CD4-positive, alpha-beta T cell treated with Interferon alpha-2 for 1 hour (primary cell): ENCODE measurements at regions not wholly inside any gene's neighbourhood (a gene's known extent, or its start where the extent isn't known, plus 50 kb on each side); places are given as distances from the start of the nearest gene placed in this dataset.

Experiments
- DNase-seq, 2 donors: peaks; one replicate each; pipeline ENCODE4 v3.0.0-alpha.2; 2020 to 2022

GRCh38 chr22:25351631-25352293, 132.3 kb downstream of the CRYBB2 start:
- DNase-seq, result no peak

- no peak for DNase-seq
Measured at GRCh38 chr22:25352294-25352680, 132.8 kb downstream of the CRYBB2 start.

DNA sequence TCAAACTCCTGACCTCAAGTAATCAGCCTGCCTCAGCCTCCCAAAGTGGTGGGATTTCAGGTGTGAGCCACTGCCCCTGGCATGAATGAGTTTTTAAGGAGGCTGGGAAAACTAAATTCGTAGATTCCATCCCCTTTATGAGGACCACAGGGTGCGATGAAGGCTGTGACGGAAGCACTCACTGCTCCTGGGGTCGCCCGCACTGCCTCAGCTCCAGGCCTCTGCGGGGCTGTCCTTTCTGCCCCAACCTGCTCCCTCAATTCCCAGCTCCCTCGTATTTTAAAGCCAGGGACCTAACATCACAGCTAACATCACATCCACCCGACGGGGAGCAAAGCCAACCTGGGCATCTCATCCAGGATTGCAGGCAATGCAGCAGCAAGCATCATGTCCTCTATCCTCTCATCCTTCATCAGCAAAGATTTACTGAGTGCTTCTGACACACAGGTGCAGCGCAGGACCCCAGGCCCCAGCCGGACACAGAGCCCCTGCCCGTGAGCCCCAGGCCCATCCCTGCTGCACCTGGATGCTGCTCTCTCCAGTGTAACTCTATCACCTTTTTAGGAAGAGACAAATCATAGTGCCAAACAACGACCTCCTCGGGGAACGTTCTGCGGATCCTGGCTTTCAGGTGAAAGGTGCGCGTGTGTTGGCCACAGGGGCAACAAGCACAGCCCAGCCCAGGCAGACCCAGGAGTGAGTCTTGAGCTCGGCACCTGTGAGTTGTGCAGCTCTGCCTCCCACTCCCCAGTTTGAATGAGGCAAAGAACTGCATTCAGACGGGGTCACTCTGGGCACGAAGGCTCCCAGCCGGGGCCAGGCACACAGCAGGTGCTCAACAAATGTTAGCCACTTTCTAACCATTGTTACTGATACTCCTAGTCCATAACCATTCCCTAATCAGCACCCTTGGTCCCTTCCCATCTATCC, 134.3 kb downstream of the CRYBB2 start:
- DNase-seq, result no peak

DNA sequence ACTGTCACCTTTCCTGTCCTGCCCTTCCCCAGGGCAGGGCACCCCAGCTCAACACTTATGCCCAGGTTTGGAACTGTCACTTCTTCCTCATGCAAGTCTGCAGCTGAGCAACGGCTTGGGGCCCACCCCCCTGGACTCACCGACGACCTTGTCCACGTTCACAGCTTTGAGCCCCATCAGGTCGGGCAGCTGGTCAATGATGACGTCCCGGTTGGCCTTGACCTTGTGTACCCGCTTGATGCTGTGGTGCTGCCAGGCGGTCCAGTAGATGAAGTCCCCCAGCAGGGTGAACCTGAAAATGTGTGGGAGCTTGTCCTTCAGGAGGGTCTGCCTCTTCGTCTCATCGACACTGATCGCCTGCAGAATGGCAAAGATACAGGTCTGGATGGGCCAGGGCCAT, 135.0 kb downstream of the CRYBB2 start:
- DNase-seq, result no peak

- DNase-seq, result no peak
Measured at GRCh38 chr22:25357132-25357455, 137.7 kb downstream of the CRYBB2 start.

DNA sequence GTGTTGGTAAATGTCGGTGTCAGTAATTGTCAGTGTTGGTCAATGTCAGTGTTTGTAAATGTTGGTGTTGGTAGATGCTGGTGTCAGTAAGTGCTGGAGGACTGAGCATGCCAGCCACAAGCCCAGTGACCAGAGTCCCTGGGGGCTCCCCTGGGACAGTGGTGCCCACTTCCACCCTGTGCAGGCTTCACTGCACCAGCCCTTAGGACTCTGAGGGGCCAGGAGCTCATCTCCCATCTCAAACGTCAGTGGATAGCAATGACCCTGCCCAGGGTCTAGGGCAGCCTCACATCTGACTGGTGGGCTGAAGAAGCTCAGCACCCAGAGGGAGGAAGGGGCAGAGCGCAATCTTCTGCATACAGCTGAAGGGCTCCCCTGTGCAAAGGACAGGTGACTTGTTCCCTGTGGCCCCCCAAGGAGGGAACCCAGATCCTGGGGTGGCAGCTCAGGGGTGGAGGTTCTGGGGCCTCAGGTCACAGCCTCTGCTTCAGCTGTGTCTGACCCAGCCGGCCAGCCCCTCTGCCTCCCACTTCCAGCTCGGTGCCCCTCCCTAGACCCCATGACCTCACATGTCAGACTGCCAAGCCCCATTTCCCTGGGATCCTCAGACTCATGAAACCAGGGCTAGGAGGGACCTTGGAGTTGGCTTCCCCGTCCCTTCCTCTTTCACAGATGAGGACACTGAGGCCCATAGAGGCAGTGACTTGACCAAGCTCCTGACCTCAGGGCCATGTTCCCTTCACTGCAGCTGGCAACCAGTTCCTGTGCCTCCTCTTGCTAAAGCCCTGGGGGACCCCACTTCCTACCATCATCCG, 138.4 kb downstream of the CRYBB2 start:
- no peak for DNase-seq

DNA sequence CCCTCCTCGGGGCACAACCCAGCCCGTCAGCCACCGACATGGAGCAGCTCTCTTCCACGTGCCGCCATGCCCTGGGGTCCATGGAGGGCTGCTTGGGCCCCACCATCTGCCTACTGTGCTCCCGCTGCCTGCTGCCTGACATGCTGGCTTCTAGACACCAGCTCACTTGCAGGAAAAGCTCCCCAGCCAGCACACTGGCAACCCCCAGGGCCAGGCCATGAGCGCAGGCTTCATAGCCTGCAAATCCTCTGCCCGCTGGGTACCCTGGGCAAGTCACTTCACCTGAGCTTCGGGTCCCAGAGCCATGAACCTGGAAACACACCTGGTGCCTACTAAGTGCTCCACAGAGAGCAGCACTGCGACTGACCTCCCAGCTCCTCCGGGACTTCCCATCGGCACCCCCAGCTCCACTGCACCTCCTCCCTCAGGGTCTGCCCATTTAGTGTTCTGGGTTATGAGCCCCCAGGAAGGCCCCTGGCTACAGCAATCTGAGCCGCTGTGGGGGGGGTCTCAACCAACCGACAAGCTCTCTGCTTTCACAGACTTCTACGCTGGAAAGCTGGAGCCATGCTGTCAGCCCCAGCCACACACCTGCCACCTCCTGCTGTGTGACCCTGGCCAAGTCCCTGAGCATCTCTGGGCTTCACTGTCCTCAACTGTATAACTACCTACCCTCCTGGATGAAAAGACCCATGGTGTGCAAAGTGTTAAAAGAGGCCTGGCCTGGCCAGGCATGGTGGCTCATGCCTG, 139.2 kb downstream of the CRYBB2 start:
- no peak for DNase-seq

GRCh38 chr22:25359601-25360261, 140.3 kb downstream of the CRYBB2 start:
- DNase-seq, result no peak

DNA sequence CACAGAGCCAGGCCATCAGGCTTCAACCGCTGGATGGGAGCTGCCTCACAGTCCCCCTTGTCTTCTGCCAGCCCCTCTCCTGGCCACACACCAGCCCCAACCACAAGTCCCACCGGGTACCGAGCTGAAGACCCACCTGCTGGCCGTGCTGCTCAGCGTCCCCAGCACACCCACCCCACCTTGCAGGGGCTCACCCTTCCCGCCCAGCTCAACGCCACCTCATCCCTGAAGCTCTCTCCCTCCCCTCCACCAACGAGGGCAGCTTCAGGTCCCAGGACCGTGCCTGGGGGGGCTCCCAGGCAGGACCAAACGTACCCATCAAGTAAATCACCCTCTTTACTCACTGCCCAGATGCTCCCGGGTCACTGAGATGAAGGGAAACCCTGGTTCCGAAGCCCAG, 141.0 kb downstream of the CRYBB2 start:
- DNase-seq, result no peak

DNA sequence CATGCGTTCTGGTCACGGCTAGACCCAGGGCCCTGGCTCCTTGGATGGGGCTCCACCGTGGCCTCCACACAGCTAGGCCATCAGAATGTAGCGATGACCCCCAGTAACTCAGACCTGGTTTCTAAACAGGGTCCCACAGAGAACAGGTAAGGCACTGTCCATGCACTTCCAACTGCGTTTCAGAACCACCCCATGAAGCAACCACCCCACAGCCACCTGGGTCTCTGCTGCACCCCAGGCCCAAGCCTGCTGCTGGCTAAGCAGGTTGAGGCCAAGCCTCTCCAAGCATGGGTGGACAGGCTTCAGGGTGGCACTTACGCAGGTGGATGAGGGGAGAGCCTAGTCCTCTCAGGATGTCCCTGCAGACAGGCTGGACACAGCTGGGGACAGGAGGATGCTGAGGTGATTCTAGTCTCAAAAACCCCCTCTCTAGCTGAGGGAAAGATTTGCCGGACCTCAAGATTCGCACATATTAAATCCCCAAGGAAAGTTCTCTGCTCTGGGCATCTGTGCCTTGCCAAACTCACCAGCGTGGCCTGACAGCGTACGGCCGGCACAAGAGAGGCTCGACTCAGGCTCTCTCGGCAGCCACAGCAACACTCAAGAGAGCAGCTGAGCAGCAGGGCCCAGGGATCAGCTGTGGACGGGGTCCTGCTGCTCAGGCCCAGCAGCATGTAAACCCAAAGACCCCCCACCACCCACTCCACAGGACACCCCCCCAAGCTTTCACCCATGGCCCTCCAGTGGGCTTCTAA, 141.6 kb downstream of the CRYBB2 start:
- no peak for DNase-seq

- no peak for DNase-seq
Measured at GRCh38 chr22:25361899-25362214, 142.4 kb downstream of the CRYBB2 start.

- DNase-seq, result peak; percentile 44 to 62
Measured at GRCh38 chr22:25362215-25362882, 142.9 kb downstream of the CRYBB2 start.

GRCh38 chr22:25362883-25363240, 143.4 kb downstream of the CRYBB2 start:
- DNase-seq, result no peak

DNA sequence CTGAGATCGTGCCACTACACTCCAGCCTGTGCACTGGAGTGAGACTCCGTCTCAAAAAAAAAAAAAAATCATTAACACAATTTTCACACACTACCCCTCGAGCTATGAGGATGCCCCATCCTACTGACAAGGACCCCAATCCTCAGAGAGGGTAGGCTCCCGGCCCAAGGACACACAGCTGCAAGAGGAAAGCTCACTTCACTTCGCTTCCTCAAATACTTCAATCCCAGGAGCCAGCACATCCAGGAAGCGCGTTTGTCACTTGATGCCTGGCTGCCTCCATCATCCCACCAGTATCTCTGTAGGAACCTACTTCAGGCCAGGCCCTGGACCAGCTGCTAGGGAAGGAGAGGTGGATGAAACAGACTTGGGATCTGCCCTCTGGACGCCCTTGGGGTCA, 144.0 kb downstream of the CRYBB2 start:
- DNase-seq, result no peak

- no peak for DNase-seq
Measured at GRCh38 chr22:25364281-25364680, 144.8 kb downstream of the CRYBB2 start.

- DNase-seq, result no peak
Measured at GRCh38 chr22:25364736-25365241, 145.3 kb downstream of the CRYBB2 start.

DNA sequence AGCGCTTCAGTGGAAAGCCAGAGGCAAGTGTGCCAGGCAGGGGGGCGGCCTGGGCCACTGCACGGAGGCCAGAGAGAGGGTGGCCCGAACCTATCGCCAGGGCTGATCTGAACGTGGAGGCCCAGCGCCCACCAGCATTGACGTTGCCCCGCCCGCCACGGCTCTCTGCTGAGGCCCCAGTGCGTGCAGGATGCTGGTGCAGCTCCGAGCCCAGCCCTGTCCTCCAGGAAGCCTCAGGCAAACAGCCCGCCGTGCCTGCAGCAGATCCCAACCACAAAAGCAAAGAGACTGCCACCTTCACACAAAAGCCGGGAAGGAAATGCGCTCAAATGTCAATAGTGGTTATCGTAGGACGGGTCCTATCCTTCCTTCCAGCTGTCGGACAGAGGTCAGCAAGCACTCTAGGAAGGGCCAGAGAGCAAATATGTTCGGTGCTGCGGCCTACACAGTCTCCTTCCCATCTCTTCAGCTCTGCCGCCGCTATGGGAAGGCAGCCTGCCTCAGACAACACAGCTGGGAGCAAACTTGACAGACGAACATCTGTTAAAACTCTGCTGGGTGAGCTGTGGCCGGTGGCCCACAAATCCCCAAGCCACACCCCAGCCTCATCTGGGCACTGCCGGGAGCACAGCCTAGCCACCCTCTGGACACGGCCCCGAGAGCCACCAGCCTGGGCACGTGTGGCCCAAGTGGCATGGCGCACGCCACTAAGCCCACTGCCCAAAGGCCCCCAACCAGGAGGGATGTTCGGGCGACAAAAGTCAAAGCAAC, 146.2 kb downstream of the CRYBB2 start:
- no peak for DNase-seq

GRCh38 chr22:25366408-25366807, 147.0 kb downstream of the CRYBB2 start:
- DNase-seq, result no peak

DNA sequence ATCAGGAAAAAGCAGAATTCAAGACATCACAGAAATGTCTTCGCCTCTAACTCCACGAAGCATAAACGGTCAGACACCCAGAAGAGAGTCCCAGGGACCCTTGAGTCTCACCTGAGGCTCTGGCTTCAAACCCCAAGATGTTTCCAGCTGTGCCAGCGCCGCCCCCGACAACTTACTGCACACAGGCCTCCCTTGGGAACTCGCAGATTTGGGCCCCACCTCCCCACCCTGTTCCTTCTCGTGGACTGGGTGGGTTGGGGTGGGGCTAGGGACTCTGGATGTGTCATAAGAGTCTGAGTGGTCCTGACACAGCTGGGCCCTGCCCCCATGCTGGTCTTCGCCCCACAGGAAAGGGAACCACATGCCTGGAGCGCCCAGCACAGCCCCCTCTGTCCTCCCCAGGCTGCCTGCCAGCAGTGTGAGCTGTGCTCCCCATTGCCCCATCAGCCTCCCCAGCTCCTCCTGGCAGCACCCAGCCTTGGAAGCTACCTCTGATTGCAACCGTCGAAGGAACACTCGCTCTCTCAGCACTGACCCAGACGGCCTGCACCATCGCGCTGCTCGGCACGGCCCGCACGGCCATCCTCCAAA, 147.5 kb downstream of the CRYBB2 start:
- DNase-seq, result no peak

- no peak for DNase-seq
Measured at GRCh38 chr22:25367756-25368155, 148.3 kb downstream of the CRYBB2 start.
